ENCODE measurements at regions not wholly inside any gene's neighbourhood (a gene's known extent, or its start where the extent isn't known, plus 50 kb on each side); places are given as distances from the start of the nearest gene placed in this dataset.

GRCh38 chr16:5633845-5634440 lies 536.3 kb upstream of the EEF2KMT start:
- no peaks in the 10 kb centered on the region for H3K9me3 ChIP-seq (ENCODE audit: control insufficient read depth, insufficient read depth, low read depth, low read length)

GRCh38 chr16:5622234-5622884 lies 524.8 kb upstream of the EEF2KMT start:
- no peak for DNase-seq (ENCODE audit: low read depth in 2 of 2)

More at GRCh38 chr16:5633845-5634440, 536.3 kb upstream of the EEF2KMT start:
- Histone ChIP-seq H3K27me3 (ENCODE audit: control insufficient read depth, insufficient read depth, low read length) (no peaks in the 10 kb centered on the region), H2AFZ (ENCODE audit: low read length) (no peak overlapping the region), H3K36me3 (ENCODE audit: control insufficient read depth, insufficient read depth, low read length) (no peaks in the 10 kb centered on the region), H4K20me1 (ENCODE audit: control insufficient read depth, extremely low read depth, insufficient read depth, low read length) (no peaks in the 10 kb centered on the region), H3K4me2 (ENCODE audit: extremely low read depth, insufficient read depth, low read length) (no peak overlapping the region), H3K79me2 (ENCODE audit: control insufficient read depth, insufficient read depth, low read length) (no peaks in the 10 kb centered on the region), H3K27ac (ENCODE audit: insufficient read depth, low read length) (no peak overlapping the region), H3K9ac (ENCODE audit: insufficient read depth, low read length) (no peak overlapping the region), H3K4me3 (replicated peaks in 1 of 4; ENCODE audit: control extremely low read depth in 1 of 4, insufficient read depth in 1 of 4, low read depth in 3 of 4, low read length in 4 of 4) (no peak overlapping the region), H3K4me1 (ENCODE audit: control insufficient read depth, extremely low read depth, insufficient read depth, low read length) (no peaks in the 10 kb centered on the region)
- TF ChIP-seq EZH2 (IDR thresholded peaks at IDR 0.05; ENCODE audit: low read length, missing control alignments) (no peak), CTCF (conservative IDR thresholded peaks at IDR 0.05 in 1 of 2, IDR thresholded peaks at IDR 0.05 in 1 of 2; ENCODE audit: low read depth in 1 of 2, low read length in 2 of 2) (no peak)
- DNase-seq (ENCODE audit: low read depth in 2 of 2) = peak; percentile 2 to 8

GRCh38 chr16:5621826-5622225 lies 524.2 kb upstream of the EEF2KMT start:
- Histone ChIP-seq H4K20me1 (ENCODE audit: control insufficient read depth, extremely low read depth, insufficient read depth, low read length) (no peaks in the 10 kb centered on the region), H3K27ac (ENCODE audit: insufficient read depth, low read length) (no peak overlapping the region), H3K36me3 (ENCODE audit: control insufficient read depth, insufficient read depth, low read length) (no peaks in the 10 kb centered on the region), H3K79me2 (ENCODE audit: control insufficient read depth, insufficient read depth, low read length) (no peaks in the 10 kb centered on the region), H3K9ac (ENCODE audit: insufficient read depth, low read length) (no peak overlapping the region), H3K27me3 (ENCODE audit: control insufficient read depth, insufficient read depth, low read length) (no peaks in the 10 kb centered on the region), H3K4me3 (replicated peaks in 1 of 4; ENCODE audit: control extremely low read depth in 1 of 4, insufficient read depth in 1 of 4, low read depth in 3 of 4, low read length in 4 of 4) (no peak overlapping the region), H3K4me1 (ENCODE audit: control insufficient read depth, extremely low read depth, insufficient read depth, low read length) (no peaks in the 10 kb centered on the region), H3K9me3 (ENCODE audit: control insufficient read depth, insufficient read depth, low read depth, low read length) (no peaks in the 10 kb centered on the region), H3K4me2 (ENCODE audit: extremely low read depth, insufficient read depth, low read length) (no peak overlapping the region), H2AFZ (ENCODE audit: low read length) (no peak overlapping the region)
- DNase-seq (ENCODE audit: low read depth in 2 of 2) = no peak
- TF ChIP-seq CTCF (conservative IDR thresholded peaks at IDR 0.05 in 1 of 2, IDR thresholded peaks at IDR 0.05 in 1 of 2; ENCODE audit: low read depth in 1 of 2, low read length in 2 of 2) = no peak
- TF ChIP-seq EZH2 (IDR thresholded peaks at IDR 0.05; ENCODE audit: low read length, missing control alignments) = no peak

More at GRCh38 chr16:5622234-5622884, 524.8 kb upstream of the EEF2KMT start:
- Histone ChIP-seq H4K20me1 (ENCODE audit: control insufficient read depth, extremely low read depth, insufficient read depth, low read length) (no peaks in the 10 kb centered on the region), H3K27me3 (ENCODE audit: control insufficient read depth, insufficient read depth, low read length) (no peaks in the 10 kb centered on the region), H3K9ac (ENCODE audit: insufficient read depth, low read length) (no peak overlapping the region), H3K36me3 (ENCODE audit: control insufficient read depth, insufficient read depth, low read length) (no peaks in the 10 kb centered on the region), H2AFZ (ENCODE audit: low read length) (no peak overlapping the region), H3K9me3 (ENCODE audit: control insufficient read depth, insufficient read depth, low read depth, low read length) (no peaks in the 10 kb centered on the region), H3K4me1 (ENCODE audit: control insufficient read depth, extremely low read depth, insufficient read depth, low read length) (no peaks in the 10 kb centered on the region), H3K27ac (ENCODE audit: insufficient read depth, low read length) (no peak overlapping the region), H3K4me2 (ENCODE audit: extremely low read depth, insufficient read depth, low read length) (no peak overlapping the region), H3K79me2 (ENCODE audit: control insufficient read depth, insufficient read depth, low read length) (no peaks in the 10 kb centered on the region), H3K4me3 (replicated peaks in 1 of 4; ENCODE audit: control extremely low read depth in 1 of 4, insufficient read depth in 1 of 4, low read depth in 3 of 4, low read length in 4 of 4) (no peak overlapping the region)
- no peak for TF ChIP-seq CTCF (conservative IDR thresholded peaks at IDR 0.05 in 1 of 2, IDR thresholded peaks at IDR 0.05 in 1 of 2; ENCODE audit: low read depth in 1 of 2, low read length in 2 of 2)
- no peak for TF ChIP-seq EZH2 (IDR thresholded peaks at IDR 0.05; ENCODE audit: low read length, missing control alignments)

Data from fibroblast of lung (primary cell).